Neuron (in vitro differentiated cells): ENCODE measurements at regions not wholly inside any gene's neighbourhood (a gene's known extent, or its start where the extent isn't known, plus 50 kb on each side); places are given as distances from the start of the nearest gene placed in this dataset.

ENCODE experiments used
- H2AFZ ChIP-seq: one replicate; pipeline ENCODE4 v1.6.1; 2013; ENCODE audit warnings: low read depth, mild to moderate bottlenecking, inconsistent platforms, low read length, moderate library complexity
- H3K27me3 ChIP-seq: one replicate; pipeline ENCODE4 v1.6.1; 2013; ENCODE audit warnings: low read length; ENCODE audit not compliant: insufficient read depth
- H3K36me3 ChIP-seq: one replicate; pipeline ENCODE4 v1.6.1; 2013; ENCODE audit warnings: low read length; ENCODE audit not compliant: insufficient read depth
- H3K4me1 ChIP-seq: one replicate; pipeline ENCODE4 v1.6.1; 2013; ENCODE audit warnings: low read length; ENCODE audit not compliant: insufficient read depth
- H3K4me3 ChIP-seq: 2 replicates; pipeline ENCODE4 v1.5.1; 2013; ENCODE audit warnings: mild to moderate bottlenecking, low read length, moderate library complexity
- H3K9me3 ChIP-seq: one replicate; pipeline ENCODE4 v1.6.1; 2013; ENCODE audit warnings: low read length

DNA sequence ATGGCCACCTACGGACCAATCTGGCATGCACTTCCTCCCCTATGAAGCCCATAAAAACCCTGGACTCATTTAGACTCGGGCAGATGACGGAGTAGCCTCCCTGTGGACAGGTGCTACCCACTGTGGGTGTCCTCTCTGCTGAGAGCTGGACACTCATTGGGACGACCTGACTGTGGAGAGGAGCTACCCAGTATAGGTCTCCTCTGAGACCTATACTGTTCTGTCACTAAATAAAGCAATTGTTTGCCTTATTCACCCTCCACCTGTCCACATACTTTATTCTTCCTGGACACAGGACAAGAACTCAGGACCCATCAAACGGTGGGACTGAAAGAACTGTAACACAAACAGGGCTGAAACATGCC lies 53.3 kb upstream of the CADM2 start:
- H2AFZ ChIP-seq, result no peak overlapping the region
- no peaks in the 10 kb centered on the region for H3K4me1 ChIP-seq
- no peak overlapping the region for H3K4me3 ChIP-seq
- no peaks in the 10 kb centered on the region for H3K27me3 ChIP-seq
- no peaks in the 10 kb centered on the region for H3K36me3 ChIP-seq
- no peaks in the 10 kb centered on the region for H3K9me3 ChIP-seq

DNA sequence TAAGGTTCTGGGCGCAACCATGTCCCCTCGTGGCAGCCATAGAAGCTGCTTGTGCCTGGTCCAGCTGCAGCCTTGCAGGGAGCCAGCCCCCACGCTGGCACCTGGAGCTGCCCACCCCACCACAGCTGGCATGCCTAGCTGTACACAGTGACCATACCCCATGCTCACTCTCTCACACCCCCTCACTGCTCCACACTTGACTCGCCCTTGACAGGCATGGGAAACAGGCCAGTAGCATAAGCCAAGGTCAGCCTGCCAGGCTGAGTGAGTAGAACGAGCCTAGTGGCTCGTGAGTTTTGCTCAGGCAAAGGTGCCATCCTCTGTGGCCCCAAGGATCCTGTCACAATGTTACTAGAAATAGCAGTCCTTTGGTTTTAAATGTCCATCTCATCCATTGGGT lies 52.7 kb upstream of the CADM2 start:
- Histone ChIP-seq H3K4me1 (no peaks in the 10 kb centered on the region), H3K27me3 (no peaks in the 10 kb centered on the region), H3K9me3 (no peaks in the 10 kb centered on the region), H3K36me3 (no peaks in the 10 kb centered on the region), H2AFZ (no peak overlapping the region), H3K4me3 (no peak overlapping the region)
